RWPE2 (cell line): ENCODE measurements at regions not wholly inside any gene's neighbourhood (a gene's known extent, or its start where the extent isn't known, plus 50 kb on each side); places are given as distances from the start of the nearest gene placed in this dataset.
"Not testable (repeated sequence)": the region's sequence is repeated elsewhere in the genome, so short reads cannot be mapped to it uniquely, and the experiment has no call there.

Experiments used
- ATAC-seq: fragments of 200-7000 bp; cut with Tn5 transposase; 3 replicates; pipeline ENCODE4 v1.9.1; 2021; ENCODE audit warnings: low read depth
- DNase-seq: peaks from one replicate; pipeline ENCODE4 v3.0.0-alpha.2; 2020; ENCODE audit warnings: low spot score
- H3K27ac ChIP-seq: fragments of 450-650 bp; 2 replicates; pipeline ENCODE4 v1.5.1; 2017; ENCODE audit warnings: mild to moderate bottlenecking; ENCODE audit not compliant: poor library complexity, severe bottlenecking
- H3K27me3 ChIP-seq: fragments of 250-450 bp; sonication (Bioruptor Pico); 2 replicates; pipeline ENCODE4 v1.5.1; 2021; ENCODE audit warnings: mild to moderate bottlenecking, moderate library complexity; ENCODE audit not compliant: insufficient read depth, poor library complexity, severe bottlenecking
- H3K36me3 ChIP-seq: fragments of 250-450 bp; sonication (Bioruptor Pico); 2 replicates; pipeline ENCODE4 v1.5.1; 2020; ENCODE audit warnings: low read depth, mild to moderate bottlenecking, moderate library complexity
- H3K4me1 ChIP-seq: fragments of 250-450 bp; sonication (Bioruptor Pico); 2 replicates; pipeline ENCODE4 v1.5.1; 2021; ENCODE audit warnings: mild to moderate bottlenecking, moderate library complexity; ENCODE audit not compliant: insufficient read depth, poor library complexity, severe bottlenecking
- H3K4me3 ChIP-seq: fragments of 250-450 bp; sonication (Bioruptor Pico); 2 replicates; pipeline ENCODE4 v1.5.1; 2021; ENCODE audit warnings: mild to moderate bottlenecking, moderate library complexity; ENCODE audit not compliant: severe bottlenecking
- H3K9me3 ChIP-seq: fragments of 250-450 bp; sonication (Bioruptor Pico); 2 replicates; pipeline ENCODE4 v1.5.1; 2021; ENCODE audit warnings: mild to moderate bottlenecking, moderate library complexity; ENCODE audit not compliant: severe bottlenecking
- TF ChIP-seq, protein P1 (sequence below): fragments of 450-650 bp; IDR thresholded peaks from one replicate; pipeline ENCODE4 v1.5.1; 2017; ENCODE audit warnings: mild to moderate bottlenecking, moderate library complexity; ENCODE audit not compliant: poor library complexity, severe bottlenecking

DNA sequence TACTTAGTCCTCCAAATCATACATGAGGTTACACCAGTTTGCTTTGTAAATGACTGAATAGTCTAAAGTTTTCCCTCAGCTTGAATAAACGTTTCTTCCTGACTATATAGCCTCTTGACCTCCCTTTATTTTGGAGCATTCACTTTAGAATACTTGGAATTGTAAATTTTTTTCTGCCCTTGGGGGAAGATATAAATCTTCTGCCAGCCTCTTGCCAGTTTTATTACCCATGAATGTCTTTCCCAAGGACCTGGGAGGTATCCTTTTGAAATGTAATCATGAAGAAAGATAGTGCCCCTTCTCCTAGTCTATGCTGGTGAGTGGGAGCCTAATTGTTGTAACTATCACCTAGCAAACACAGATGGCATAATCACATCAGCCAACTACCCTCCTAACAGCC, 2033.9 kb upstream of the PCDH20 start:
- Histone ChIP-seq H3K27me3 (no peaks in the 10 kb centered on the region), H3K36me3 (no peaks in the 10 kb centered on the region), H3K4me3 (no peak overlapping the region), H3K27ac (no peak overlapping the region), H3K4me1 (no peaks in the 10 kb centered on the region), H3K9me3 (no peaks in the 10 kb centered on the region)
- ATAC-seq, result no peak
- DNase-seq, result no peak
- TF ChIP-seq, protein P1, sequence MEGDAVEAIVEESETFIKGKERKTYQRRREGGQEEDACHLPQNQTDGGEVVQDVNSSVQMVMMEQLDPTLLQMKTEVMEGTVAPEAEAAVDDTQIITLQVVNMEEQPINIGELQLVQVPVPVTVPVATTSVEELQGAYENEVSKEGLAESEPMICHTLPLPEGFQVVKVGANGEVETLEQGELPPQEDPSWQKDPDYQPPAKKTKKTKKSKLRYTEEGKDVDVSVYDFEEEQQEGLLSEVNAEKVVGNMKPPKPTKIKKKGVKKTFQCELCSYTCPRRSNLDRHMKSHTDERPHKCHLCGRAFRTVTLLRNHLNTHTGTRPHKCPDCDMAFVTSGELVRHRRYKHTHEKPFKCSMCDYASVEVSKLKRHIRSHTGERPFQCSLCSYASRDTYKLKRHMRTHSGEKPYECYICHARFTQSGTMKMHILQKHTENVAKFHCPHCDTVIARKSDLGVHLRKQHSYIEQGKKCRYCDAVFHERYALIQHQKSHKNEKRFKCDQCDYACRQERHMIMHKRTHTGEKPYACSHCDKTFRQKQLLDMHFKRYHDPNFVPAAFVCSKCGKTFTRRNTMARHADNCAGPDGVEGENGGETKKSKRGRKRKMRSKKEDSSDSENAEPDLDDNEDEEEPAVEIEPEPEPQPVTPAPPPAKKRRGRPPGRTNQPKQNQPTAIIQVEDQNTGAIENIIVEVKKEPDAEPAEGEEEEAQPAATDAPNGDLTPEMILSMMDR, result no peak

DNA sequence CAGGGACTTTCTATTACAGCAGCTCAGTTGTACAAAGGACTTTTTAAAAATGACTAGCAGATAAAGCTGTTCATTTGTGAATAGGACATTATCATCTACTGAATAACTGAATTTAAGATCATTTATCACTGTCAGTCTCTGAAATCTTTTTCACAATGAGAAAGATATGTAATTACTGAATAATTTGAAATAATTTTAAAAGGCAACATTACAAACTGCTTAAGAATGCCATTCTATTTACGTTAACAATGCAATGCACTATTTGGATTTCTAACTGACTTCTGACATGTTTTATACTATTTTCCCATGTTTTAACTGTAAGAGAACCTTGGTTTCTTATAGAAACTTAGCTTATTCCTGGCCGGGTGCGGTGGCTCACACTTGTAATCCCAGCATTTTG, 2033.0 kb upstream of the PCDH20 start:
- no peak overlapping the region for H3K27ac ChIP-seq
- no peaks in the 10 kb centered on the region for H3K4me1 ChIP-seq
- DNase-seq (no peak), ATAC-seq (no peak)
- H3K4me3 ChIP-seq, result no peak overlapping the region
- no peaks in the 10 kb centered on the region for H3K9me3 ChIP-seq
- H3K27me3 ChIP-seq, result no peaks in the 10 kb centered on the region
- no peaks in the 10 kb centered on the region for H3K36me3 ChIP-seq
- TF ChIP-seq, protein P1, result no peak

DNA sequence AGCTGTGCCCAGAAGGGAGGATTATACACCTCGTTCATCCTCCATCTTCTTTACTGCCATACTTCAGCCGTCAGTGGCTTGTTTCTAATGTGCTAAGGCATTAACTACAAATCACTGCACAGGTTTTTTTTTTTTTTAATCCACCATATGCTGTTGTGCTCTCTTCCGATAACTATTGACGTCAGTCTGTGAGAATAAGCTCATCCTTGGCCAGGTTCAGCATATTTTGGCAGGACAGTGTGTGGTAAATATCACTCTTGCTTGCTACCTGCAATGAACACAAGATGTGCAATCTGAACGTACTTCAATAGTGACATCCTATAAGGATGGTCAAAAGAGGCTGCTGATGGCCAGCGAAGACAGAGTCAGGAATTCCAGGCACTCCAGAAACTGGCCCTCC, 2030.7 kb upstream of the PCDH20 start:
- DNase-seq (no peak), ATAC-seq (no peak)
- H3K36me3 ChIP-seq, result no peaks in the 10 kb centered on the region
- H3K27me3 ChIP-seq, result no peaks in the 10 kb centered on the region
- H3K27ac ChIP-seq, result no peak overlapping the region
- TF ChIP-seq, protein P1, result no peak
- no peaks in the 10 kb centered on the region for H3K4me1 ChIP-seq
- no peak overlapping the region for H3K4me3 ChIP-seq
- H3K9me3 ChIP-seq, result no peaks in the 10 kb centered on the region

DNA sequence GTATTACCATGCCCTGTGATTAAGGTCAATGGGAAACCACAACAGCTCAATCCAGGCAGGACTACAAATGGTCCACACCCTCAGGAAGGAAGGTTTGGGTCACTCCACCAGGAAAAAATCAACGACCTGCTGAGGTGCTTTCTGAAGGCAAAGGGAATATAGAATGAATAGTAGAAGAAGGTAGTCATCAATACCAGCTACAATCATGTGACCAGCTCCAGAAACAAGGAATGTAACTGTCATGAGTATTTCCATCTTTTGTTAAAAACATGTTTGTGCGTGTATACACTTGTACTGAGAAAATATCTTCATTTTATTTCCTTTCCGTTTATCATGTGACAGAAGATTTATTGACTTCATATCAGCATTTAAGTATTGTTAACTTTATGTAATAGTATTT, 2028.6 kb upstream of the PCDH20 start:
- not testable (repeated sequence) for H3K4me3 ChIP-seq, H3K27ac ChIP-seq, DNase-seq, ATAC-seq, H3K27me3 ChIP-seq, H3K4me1 ChIP-seq, H3K36me3 ChIP-seq, H3K9me3 ChIP-seq

DNA sequence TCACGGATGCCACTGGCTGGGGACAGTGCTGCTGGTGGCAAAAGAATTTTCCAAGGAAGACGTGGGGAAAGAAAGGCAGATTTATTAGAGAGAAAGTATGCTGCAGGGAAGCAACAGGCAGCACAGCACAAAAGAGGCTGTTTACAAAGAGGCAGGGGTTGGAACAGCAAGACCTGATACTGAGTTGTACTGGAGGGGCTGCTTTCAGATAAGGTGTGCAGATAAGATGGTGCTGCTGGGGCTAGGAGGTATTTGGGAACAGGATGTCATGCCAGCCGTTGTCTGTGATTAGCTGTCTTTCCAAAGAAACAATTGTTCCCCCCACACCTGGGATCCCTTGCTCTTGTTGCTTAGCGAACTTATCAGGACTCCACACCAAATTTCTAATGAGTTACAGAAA, 2023.3 kb upstream of the PCDH20 start:
- ATAC-seq (no peak), DNase-seq (no peak)
- H3K9me3 ChIP-seq, result no peaks in the 10 kb centered on the region
- H3K27ac ChIP-seq, result no peak overlapping the region
- TF ChIP-seq, protein P1, result no peak
- H3K4me3 ChIP-seq, result no peak overlapping the region
- H3K4me1 ChIP-seq, result peaks cover 28% of the 10 kb centered on the region
- no peaks in the 10 kb centered on the region for H3K27me3 ChIP-seq
- no peaks in the 10 kb centered on the region for H3K36me3 ChIP-seq
